GM23338 (cell line): ENCODE measurements at regions not wholly inside any gene's neighbourhood (a gene's known extent, or its start where the extent isn't known, plus 50 kb on each side); places are given as distances from the start of the nearest gene placed in this dataset.
A peak's percentile ranks its signal among the peaks of the same experiment; 100 is the strongest.

Source experiments
- ATAC-seq: fragments of 200-7000 bp; cut with Tn5 transposase; 3 replicates; pipeline ENCODE4 v1.9.1; 2020
- DNase-seq: peaks from one replicate; pipeline ENCODE4 v3.0.0-alpha.2; 2015; ENCODE audit warnings: low spot score
- H2AFZ ChIP-seq: fragments of 200-600 bp; sonication (generic); 2 replicates; pipeline ENCODE4 v1.8.0; 2016; ENCODE audit warnings: antibody characterized with exemption, mild to moderate bottlenecking, moderate library complexity
- H3F3A ChIP-seq: fragments of 200-600 bp; sonication (generic); replicated peaks from 2 replicates; pipeline ENCODE4 v1.8.0; 2017; ENCODE audit warnings: antibody characterized with exemption, mixed run types, low read depth
- H3K27ac ChIP-seq: fragments of 200-600 bp; sonication (generic); 2 replicates; pipeline ENCODE4 v1.6.1; 2016; ENCODE audit warnings: low read depth
- H3K27me3 ChIP-seq: fragments of 200-600 bp; sonication (generic); 2 replicates; pipeline ENCODE4 v1.8.0; 2016; ENCODE audit warnings: mild to moderate bottlenecking, mixed run types, moderate library complexity; ENCODE audit not compliant: insufficient read depth
- H3K36me3 ChIP-seq: fragments of 200-600 bp; sonication (generic); 2 replicates; pipeline ENCODE4 v1.8.0; 2016; ENCODE audit warnings: mild to moderate bottlenecking; ENCODE audit not compliant: insufficient read depth
- H3K4me1 ChIP-seq: fragments of 200-600 bp; sonication (generic); 2 replicates; pipeline ENCODE4 v1.8.0; 2016; ENCODE audit warnings: mild to moderate bottlenecking, moderate library complexity; ENCODE audit not compliant: insufficient read depth
- H3K4me2 ChIP-seq: fragments of 200-600 bp; sonication (generic); 2 replicates; pipeline ENCODE4 v1.7.1; 2017; ENCODE audit warnings: mixed run types
- H3K4me3 ChIP-seq: fragments of 200-600 bp; sonication (generic); 2 replicates; pipeline ENCODE4 v1.6.1; 2016; ENCODE audit warnings: mixed run types
- H3K79me2 ChIP-seq: fragments of 200-600 bp; sonication (generic); replicated peaks from 2 replicates; pipeline ENCODE4 v1.8.0; 2017; ENCODE audit warnings: mild to moderate bottlenecking; ENCODE audit not compliant: insufficient read depth
- H3K9me2 ChIP-seq: fragments of 200-600 bp; sonication (generic); 2 replicates; pipeline ENCODE4 v1.8.0; 2017; ENCODE audit not compliant: insufficient read depth
- H4K20me1 ChIP-seq: fragments of 200-600 bp; sonication (generic); replicated peaks from 2 replicates; pipeline ENCODE4 v1.8.0; 2017; ENCODE audit warnings: mild to moderate bottlenecking; ENCODE audit not compliant: insufficient read depth
- H3K27ac Mint-ChIP-seq: 2 replicates; pipeline ENCODE4 v1.8.0; 2020; ENCODE audit warnings: inconsistent platforms, mild to moderate bottlenecking, moderate library complexity, mixed read lengths
- H3K27me3 Mint-ChIP-seq: 3 replicates; pipeline ENCODE4 v1.8.0; 2022; ENCODE audit warnings: low read depth, mild to moderate bottlenecking, moderate library complexity, mixed read lengths, inconsistent platforms; ENCODE audit not compliant: insufficient read depth, poor library complexity
- H3K36me3 Mint-ChIP-seq: 3 replicates; pipeline ENCODE4 v1.8.0; 2021; ENCODE audit warnings: low read depth, mild to moderate bottlenecking, inconsistent platforms, moderate library complexity, mixed read lengths
- H3K4me1 Mint-ChIP-seq: 3 replicates; pipeline ENCODE4 v1.8.0; 2020; ENCODE audit warnings: mild to moderate bottlenecking, inconsistent platforms, mixed read lengths
- H3K4me3 Mint-ChIP-seq: 3 replicates; pipeline ENCODE4 v1.8.0; 2021; ENCODE audit warnings: moderate library complexity, mild to moderate bottlenecking, inconsistent platforms, mixed read lengths
- H3K9me3 Mint-ChIP-seq: 3 replicates; pipeline ENCODE4 v1.8.0; 2020; ENCODE audit warnings: moderate library complexity, mild to moderate bottlenecking, inconsistent platforms, mixed read lengths
- CREB1 ChIP-seq: fragments of 250-450 bp; sonication (Bioruptor Pico); IDR thresholded peaks from 2 replicates; pipeline ENCODE4 v1.5.0; 2020; ENCODE audit warnings: low read depth, mild to moderate bottlenecking, moderate library complexity
- CTCF ChIP-seq, 2 experiments: fragments of 200-600 bp in 1 of 2; sonication (generic) in 1 of 2; conservative IDR thresholded peaks; 2 replicates each; pipeline versions ENCODE4 v1.5.1 to v1.6.1; 2016 to 2017; ENCODE audit warnings: antibody characterized with exemption in 2 of 2, low read depth in 2 of 2, mild to moderate bottlenecking in 2 of 2, moderate library complexity in 1 of 2
- EZH2 ChIP-seq: fragments of 200-600 bp; sonication (generic); IDR thresholded peaks from one replicate; pipeline ENCODE4 v1.8.0; 2017; ENCODE audit warnings: antibody characterized with exemption, mild to moderate bottlenecking, low read depth; ENCODE audit not compliant: unreplicated experiment
- EZH2phosphoT487 ChIP-seq: fragments of 200-600 bp; sonication (generic); IDR thresholded peaks from one replicate; pipeline ENCODE4 v1.8.1; 2018; ENCODE audit warnings: antibody characterized with exemption; ENCODE audit not compliant: unreplicated experiment
- JUNB ChIP-seq: IDR thresholded peaks from one replicate; pipeline ENCODE4 v1.6.1; 2016; ENCODE audit warnings: antibody characterized with exemption; ENCODE audit not compliant: unreplicated experiment
- NANOG ChIP-seq: IDR thresholded peaks from 2 replicates; pipeline ENCODE4 v1.6.1; 2016; ENCODE audit warnings: antibody characterized with exemption, borderline replicate concordance
- POLR2AphosphoS5 ChIP-seq: IDR thresholded peaks from 2 replicates; pipeline ENCODE4 v1.6.1; 2016; ENCODE audit warnings: antibody characterized with exemption, low read depth
- STAT1 ChIP-seq: IDR thresholded peaks from one replicate; pipeline ENCODE4 v1.6.1; 2016; ENCODE audit warnings: antibody characterized with exemption; ENCODE audit not compliant: unreplicated experiment
- ZNF114 ChIP-seq: fragments of 250-450 bp; sonication (Bioruptor Pico); IDR thresholded peaks from 2 replicates; pipeline ENCODE4 v1.5.0; 2020; ENCODE audit warnings: mild to moderate bottlenecking, moderate library complexity
- ZNF331 ChIP-seq: fragments of 250-450 bp; sonication (Bioruptor Pico); IDR thresholded peaks from 2 replicates; pipeline ENCODE4 v1.5.0; 2020; ENCODE audit warnings: low read depth, mild to moderate bottlenecking, moderate library complexity
- ZNF462 ChIP-seq: fragments of 250-450 bp; sonication (Bioruptor Pico); IDR thresholded peaks from 2 replicates; pipeline ENCODE4 v1.5.0; 2020; ENCODE audit warnings: mild to moderate bottlenecking, moderate library complexity

- TF ChIP-seq JUNB (no peak), EZH2 (no peak), CTCF (conservative IDR thresholded peaks at IDR 0.05; ENCODE audit: low read depth in 2 of 2) (no peak), ZNF331 (no peak), EZH2phosphoT487 (no peak)
These were observed 112.9 kb downstream of the IRS2 start (continued) for GRCh38 chr13:109673477-109673876.

GRCh38 chr13:109672545-109672944 is 113.8 kb downstream of the IRS2 start:
- no peak for TF ChIP-seq EZH2
- TF ChIP-seq JUNB = no peak
- no peak for TF ChIP-seq STAT1
- no peak for TF ChIP-seq CREB1
- TF ChIP-seq ZNF114 = no peak
- no peak for TF ChIP-seq EZH2phosphoT487
- TF ChIP-seq NANOG = no peak
- TF ChIP-seq CTCF (conservative IDR thresholded peaks at IDR 0.05; ENCODE audit: low read depth in 2 of 2) = no peak
- H3K9me2 ChIP-seq = no peaks in the 10 kb centered on the region
- no peaks in the 10 kb centered on the region for H3K79me2 ChIP-seq
- no peak for ATAC-seq
- H3K36me3 ChIP-seq = no peaks in the 10 kb centered on the region
- Mint-ChIP-seq H3K9me3 (no peaks in the 10 kb centered on the region), H3K27me3 (peaks cover 3% of the 10 kb centered on the region), H3K4me3 (no peak overlapping the region), H3K27ac (no peak overlapping the region), H3K36me3 (no peaks in the 10 kb centered on the region), H3K4me1 (peaks cover 11% of the 10 kb centered on the region; the same call in 2 of the 3 replicates)
- H3K4me3 ChIP-seq = no peak overlapping the region
- no peak overlapping the region for H3K27ac ChIP-seq
- no peaks in the 10 kb centered on the region for H4K20me1 ChIP-seq
- no peaks in the 10 kb centered on the region for H3F3A ChIP-seq
- H2AFZ ChIP-seq = 0 out of 2 replicates have a peak overlapping the region, but pooled peaks have one; percentile 38
- no peaks in the 10 kb centered on the region for H3K27me3 ChIP-seq
- no peak for DNase-seq
- H3K4me2 ChIP-seq = no peak overlapping the region
- H3K4me1 ChIP-seq = no peaks in the 10 kb centered on the region

GRCh38 chr13:109671919-109672318 is 114.5 kb downstream of the IRS2 start:
- Mint-ChIP-seq H3K4me1 (peaks cover 11% of the 10 kb centered on the region; the same call in 2 of the 3 replicates), H3K4me3 (no peak overlapping the region), H3K9me3 (no peaks in the 10 kb centered on the region), H3K27me3 (peaks cover 3% of the 10 kb centered on the region), H3K36me3 (no peaks in the 10 kb centered on the region), H3K27ac (no peak overlapping the region)
- Histone ChIP-seq H3K4me3 (no peak overlapping the region), H3K4me1 (no peaks in the 10 kb centered on the region), H3K27ac (no peak overlapping the region), H4K20me1 (no peaks in the 10 kb centered on the region), H2AFZ (no peak overlapping the region), H3K4me2 (no peak overlapping the region), H3K9me2 (no peaks in the 10 kb centered on the region), H3K27me3 (no peaks in the 10 kb centered on the region), H3K79me2 (no peaks in the 10 kb centered on the region), H3K36me3 (no peaks in the 10 kb centered on the region), H3F3A (no peaks in the 10 kb centered on the region)
- DNase-seq = no peak
- ATAC-seq = no peak
- TF ChIP-seq EZH2phosphoT487 (no peak), STAT1 (no peak), ZNF114 (no peak), ZNF462 (no peak), POLR2AphosphoS5 (no peak), NANOG (no peak)
